Glutamatergic neuron (in vitro differentiated cells): ENCODE measurements at regions not wholly inside any gene's neighbourhood (a gene's known extent, or its start where the extent isn't known, plus 50 kb on each side); places are given as distances from the start of the nearest gene placed in this dataset.

Source experiments
- DNase-seq: peaks from one replicate; pipeline ENCODE4 v3.0.0; 2022
- H3K27ac Mint-ChIP-seq: one replicate; pipeline ENCODE4 v1.8.0; 2020; ENCODE audit warnings: mild to moderate bottlenecking, mixed read lengths, inconsistent platforms; ENCODE audit not compliant: unreplicated experiment
- H3K27me3 Mint-ChIP-seq: one replicate; pipeline ENCODE4 v1.8.0; 2020; ENCODE audit warnings: mild to moderate bottlenecking, moderate library complexity, mixed read lengths, inconsistent platforms; ENCODE audit not compliant: unreplicated experiment
- H3K36me3 Mint-ChIP-seq: one replicate; pipeline ENCODE4 v1.8.0; 2020; ENCODE audit warnings: mild to moderate bottlenecking, mixed read lengths, inconsistent platforms; ENCODE audit not compliant: unreplicated experiment
- H3K4me1 Mint-ChIP-seq: one replicate; pipeline ENCODE4 v1.8.0; 2020; ENCODE audit warnings: mild to moderate bottlenecking, low read depth, mixed read lengths, inconsistent platforms; ENCODE audit not compliant: unreplicated experiment
- H3K4me3 Mint-ChIP-seq: one replicate; pipeline ENCODE4 v1.8.0; 2020; ENCODE audit warnings: mild to moderate bottlenecking, mixed read lengths, inconsistent platforms; ENCODE audit not compliant: unreplicated experiment
- H3K9me3 Mint-ChIP-seq: one replicate; pipeline ENCODE4 v1.8.0; 2020; ENCODE audit warnings: mild to moderate bottlenecking, moderate library complexity, mixed read lengths, inconsistent platforms; ENCODE audit not compliant: unreplicated experiment
- CTCF ChIP-seq: fragments of 200-600 bp; sonication (generic); IDR thresholded peaks from one replicate; pipeline ENCODE4 v1.5.0; 2021; ENCODE audit not compliant: partially characterized antibody, unreplicated experiment

- no peaks in the 10 kb centered on the region for H3K36me3 Mint-ChIP-seq
- H3K27me3 Mint-ChIP-seq = peaks cover 3% of the 10 kb centered on the region
- peak; percentile 31 for DNase-seq
- H3K4me1 Mint-ChIP-seq = no peaks in the 10 kb centered on the region
- no peaks in the 10 kb centered on the region for H3K9me3 Mint-ChIP-seq
- TF ChIP-seq CTCF = no peak
- no peak overlapping the region for H3K4me3 Mint-ChIP-seq
- no peak overlapping the region for H3K27ac Mint-ChIP-seq
Measured at GRCh38 chr13:27338816-27339215, 68.2 kb downstream of the RASL11A start.

GRCh38 chr13:27339299-27339698, 68.7 kb downstream of the RASL11A start:
- H3K36me3 Mint-ChIP-seq = no peaks in the 10 kb centered on the region
- peak; percentile 46 for TF ChIP-seq CTCF
- H3K27ac Mint-ChIP-seq = no peak overlapping the region
- H3K27me3 Mint-ChIP-seq = peaks cover 3% of the 10 kb centered on the region
- H3K4me1 Mint-ChIP-seq = no peaks in the 10 kb centered on the region
- no peaks in the 10 kb centered on the region for H3K9me3 Mint-ChIP-seq
- no peak overlapping the region for H3K4me3 Mint-ChIP-seq
- DNase-seq = peak; percentile 58

- Mint-ChIP-seq H3K36me3 (no peaks in the 10 kb centered on the region), H3K27ac (no peak overlapping the region), H3K9me3 (peaks cover 2% of the 10 kb centered on the region), H3K4me1 (no peaks in the 10 kb centered on the region), H3K27me3 (peaks cover 5% of the 10 kb centered on the region), H3K4me3 (no peak overlapping the region)
- no peak for TF ChIP-seq CTCF
- DNase-seq = no peak
Measured at GRCh38 chr13:27341616-27342015, 71.0 kb downstream of the RASL11A start.

GRCh38 chr13:27347211-27347772, 76.7 kb downstream of the RASL11A start:
- no peaks in the 10 kb centered on the region for H3K4me1 Mint-ChIP-seq
- H3K27ac Mint-ChIP-seq = no peak overlapping the region
- H3K27me3 Mint-ChIP-seq = peaks cover 11% of the 10 kb centered on the region
- H3K4me3 Mint-ChIP-seq = no peak overlapping the region
- H3K36me3 Mint-ChIP-seq = no peaks in the 10 kb centered on the region
- peaks cover 2% of the 10 kb centered on the region for H3K9me3 Mint-ChIP-seq
- no peak for DNase-seq
- TF ChIP-seq CTCF = no peak

GRCh38 chr13:27348461-27348860, 76.0 kb upstream of the GTF3A start:
- Mint-ChIP-seq H3K4me3 (no peak overlapping the region), H3K36me3 (no peaks in the 10 kb centered on the region), H3K27me3 (peaks cover 13% of the 10 kb centered on the region), H3K27ac (no peak overlapping the region), H3K9me3 (peaks cover 2% of the 10 kb centered on the region), H3K4me1 (no peaks in the 10 kb centered on the region)
- no peak for TF ChIP-seq CTCF
- DNase-seq = no peak
